ENCODE measurements at regions not wholly inside any gene's neighbourhood (a gene's known extent, or its start where the extent isn't known, plus 50 kb on each side); places are given as distances from the start of the nearest gene placed in this dataset.

GRCh38 chr9:38319496-38320173 lies 72.9 kb upstream of the ALDH1B1 start:
- DNase-seq = no peak
- peaks cover 16% of the 10 kb centered on the region for H3K27me3 ChIP-seq
- H3K9me3 ChIP-seq = no peaks in the 10 kb centered on the region
- H3K36me3 ChIP-seq = no peaks in the 10 kb centered on the region
- no peak overlapping the region for H3K4me3 ChIP-seq

GRCh38 chr9:38318759-38319495 lies 73.6 kb upstream of the ALDH1B1 start:
- no peak overlapping the region for H3K4me3 ChIP-seq
- H3K27me3 ChIP-seq = peaks cover 17% of the 10 kb centered on the region
- H3K9me3 ChIP-seq = no peaks in the 10 kb centered on the region
- no peaks in the 10 kb centered on the region for H3K36me3 ChIP-seq
- DNase-seq = no peak

- no peaks in the 10 kb centered on the region for H3K36me3 ChIP-seq
- peaks cover 6% of the 10 kb centered on the region for H3K27me3 ChIP-seq
Observed at GRCh38 chr9:38316166-38316780, 76.2 kb upstream of the ALDH1B1 start.

GRCh38 chr9:38315085-38315595 lies 77.4 kb upstream of the ALDH1B1 start:
- no peak for DNase-seq
- Histone ChIP-seq H3K27me3 (peaks cover 2% of the 10 kb centered on the region; the same call in 1 of the 2 replicates), H3K9me3 (no peaks in the 10 kb centered on the region), H3K36me3 (no peaks in the 10 kb centered on the region), H3K4me3 (no peak overlapping the region)

More at GRCh38 chr9:38316166-38316780, 76.2 kb upstream of the ALDH1B1 start:
- DNase-seq = no peak
- no peaks in the 10 kb centered on the region for H3K9me3 ChIP-seq
- no peak overlapping the region for H3K4me3 ChIP-seq

DNA sequence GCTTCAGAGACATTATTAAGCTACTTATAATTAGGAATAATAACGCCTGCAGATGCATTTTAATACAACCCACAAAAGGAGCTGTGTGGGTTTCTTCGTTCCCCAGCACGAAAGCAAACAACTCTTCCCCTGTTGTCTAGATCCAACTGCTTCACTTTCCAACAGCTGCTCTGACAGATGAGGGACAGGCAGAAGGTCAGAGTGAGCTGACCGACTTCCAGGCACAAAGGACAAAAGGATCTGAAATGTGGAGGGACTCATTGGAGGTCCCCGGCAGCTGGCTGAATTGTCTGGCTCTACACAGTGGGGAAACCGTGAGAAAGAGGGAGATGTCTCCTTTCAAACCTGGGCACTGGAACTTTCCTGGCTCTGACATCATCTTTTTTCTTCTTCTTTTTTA lies 79.1 kb upstream of the ALDH1B1 start:
- Histone ChIP-seq H3K27me3 (peaks cover 2% of the 10 kb centered on the region; the same call in 1 of the 2 replicates), H3K9me3 (no peaks in the 10 kb centered on the region)
- no peak for DNase-seq

DNA sequence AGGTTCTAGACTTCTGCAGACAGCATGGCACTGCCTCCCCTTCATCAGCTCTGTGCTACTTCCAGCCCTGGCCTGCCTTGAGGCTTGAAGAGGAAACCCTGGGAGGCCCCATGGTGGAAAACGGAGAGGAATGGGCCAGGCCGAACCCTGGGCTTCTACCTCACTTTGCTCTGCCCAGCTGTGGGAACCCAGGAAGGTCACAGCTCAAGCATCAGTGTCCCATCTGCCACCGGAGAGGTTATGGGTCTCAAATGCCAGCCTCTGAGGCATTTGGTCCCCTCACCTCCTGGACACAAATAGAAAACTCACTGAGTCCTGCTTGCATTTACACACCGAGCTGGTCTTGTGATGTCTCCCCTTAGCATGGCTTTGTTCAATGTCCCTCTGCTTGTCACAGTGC lies 80.1 kb upstream of the ALDH1B1 start:
- Histone ChIP-seq H3K9me3 (no peaks in the 10 kb centered on the region), H3K4me3 (no peak overlapping the region), H3K36me3 (no peaks in the 10 kb centered on the region), H3K27me3 (peaks cover 2% of the 10 kb centered on the region; the same call in 1 of the 2 replicates)
- DNase-seq = no peak

More for the DNA sequence above, 79.1 kb upstream of the ALDH1B1 start:
- Histone ChIP-seq H3K36me3 (no peaks in the 10 kb centered on the region), H3K4me3 (no peak overlapping the region)

GRCh38 chr9:38311382-38312270 lies 80.9 kb upstream of the ALDH1B1 start:
- H3K27me3 ChIP-seq = peaks cover 2% of the 10 kb centered on the region; the same call in 1 of the 2 replicates
- no peaks in the 10 kb centered on the region for H3K36me3 ChIP-seq
- no peak for DNase-seq
- no peaks in the 10 kb centered on the region for H3K9me3 ChIP-seq
- H3K4me3 ChIP-seq = no peak overlapping the region

DNA sequence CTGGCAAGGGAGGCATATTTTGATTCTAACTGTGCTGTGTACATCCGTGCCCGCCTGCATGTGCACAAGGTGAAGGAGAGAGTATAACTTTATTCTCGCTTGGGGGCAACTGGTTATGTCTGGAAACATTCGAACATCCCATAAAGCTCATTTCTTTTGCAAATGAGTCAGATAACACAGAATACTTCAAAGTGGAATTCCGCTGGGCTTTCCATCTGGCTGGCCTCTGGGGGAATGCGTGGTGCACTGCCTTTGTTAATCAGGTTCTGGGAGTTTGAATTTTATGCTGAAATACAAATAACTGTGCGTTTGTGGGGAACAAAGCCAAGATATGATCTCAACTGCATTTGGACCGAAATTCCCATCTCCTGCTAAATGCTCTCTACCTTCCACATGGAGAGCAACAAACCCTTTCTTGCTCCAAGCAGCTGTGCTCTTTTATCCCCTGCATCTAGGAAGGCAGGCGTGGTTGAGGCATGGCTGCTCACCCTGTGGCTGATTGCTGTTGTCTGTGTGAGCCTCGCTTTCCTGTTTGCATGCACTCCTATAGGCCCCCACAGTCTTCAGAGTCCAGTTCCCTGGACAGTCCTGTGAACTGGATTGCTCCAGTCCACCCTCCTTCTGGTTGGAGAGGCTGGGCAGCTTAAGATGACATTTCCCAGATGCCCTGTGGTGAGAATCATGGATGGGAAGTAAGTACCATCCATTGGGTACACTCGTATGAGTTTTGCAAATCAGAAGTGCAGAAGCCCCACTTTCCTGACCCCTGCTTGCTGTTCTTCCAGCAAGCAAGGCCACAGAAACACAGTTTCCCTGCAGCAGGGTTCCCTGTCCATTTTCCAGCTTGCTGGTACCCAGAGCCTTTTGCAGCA lies 82.9 kb upstream of the ALDH1B1 start:
- Histone ChIP-seq H3K9me3 (no peaks in the 10 kb centered on the region), H3K36me3 (no peaks in the 10 kb centered on the region), H3K4me3 (no peak overlapping the region), H3K27me3 (peaks cover 2% of the 10 kb centered on the region; the same call in 1 of the 2 replicates)
- peak; percentile 29 for DNase-seq

DNA sequence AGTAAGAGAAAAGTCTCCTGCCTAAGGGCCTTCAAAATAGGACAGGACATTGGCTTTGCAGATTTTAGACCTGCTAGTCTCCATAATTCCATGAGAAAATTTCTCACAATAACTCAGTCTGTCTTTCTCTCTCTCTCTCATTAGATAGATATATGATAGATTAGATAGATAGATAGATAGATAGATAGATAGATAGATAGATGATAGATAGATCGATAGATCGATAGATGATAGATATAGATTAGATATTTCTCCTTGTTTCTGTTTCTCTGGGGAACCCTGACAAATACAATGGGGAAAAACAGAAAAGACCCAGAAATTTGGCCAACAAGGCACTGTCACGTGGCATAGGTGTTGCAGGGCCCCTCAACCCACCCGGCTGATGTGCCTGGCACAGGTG lies 84.4 kb upstream of the ALDH1B1 start:
- Histone ChIP-seq H3K36me3 (no peaks in the 10 kb centered on the region), H3K27me3 (no peaks in the 10 kb centered on the region), H3K4me3 (no peak overlapping the region), H3K9me3 (no peaks in the 10 kb centered on the region)
- DNase-seq = no peak

- no peaks in the 10 kb centered on the region for H3K9me3 ChIP-seq
- no peaks in the 10 kb centered on the region for H3K36me3 ChIP-seq
- no peak for DNase-seq
- no peak overlapping the region for H3K4me3 ChIP-seq
- no peaks in the 10 kb centered on the region for H3K27me3 ChIP-seq
Observed at GRCh38 chr9:38306899-38307298, 85.6 kb upstream of the ALDH1B1 start.

DNA sequence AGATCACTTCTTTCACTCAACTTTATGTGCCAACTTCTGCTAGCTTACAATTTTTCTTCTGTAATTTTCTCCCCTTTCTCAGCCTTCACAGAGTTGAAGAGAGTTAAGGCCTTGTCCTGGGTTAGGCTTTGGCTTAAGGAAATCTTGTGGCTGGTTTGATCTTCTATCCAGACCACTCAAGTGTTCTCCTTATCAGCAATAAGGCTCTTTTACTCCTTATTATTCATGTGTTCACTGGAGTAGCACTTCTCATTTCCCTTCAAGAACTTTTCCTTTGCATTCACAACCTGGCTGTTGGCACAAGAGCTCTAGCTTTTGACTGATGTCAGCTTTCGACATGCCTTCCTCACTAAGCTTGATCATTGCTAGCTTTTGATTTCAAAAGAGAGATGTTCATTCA lies 86.9 kb upstream of the ALDH1B1 start:
- Histone ChIP-seq H3K36me3 (no peaks in the 10 kb centered on the region), H3K9me3 (no peaks in the 10 kb centered on the region), H3K27me3 (no peaks in the 10 kb centered on the region), H3K4me3 (no peak overlapping the region)
- DNase-seq = no peak

- Histone ChIP-seq H3K4me3 (no peak overlapping the region), H3K36me3 (no peaks in the 10 kb centered on the region), H3K27me3 (no peaks in the 10 kb centered on the region), H3K9me3 (no peaks in the 10 kb centered on the region)
- no peak for DNase-seq
Observed at GRCh38 chr9:38301376-38302106, 91.0 kb upstream of the ALDH1B1 start.

DNA sequence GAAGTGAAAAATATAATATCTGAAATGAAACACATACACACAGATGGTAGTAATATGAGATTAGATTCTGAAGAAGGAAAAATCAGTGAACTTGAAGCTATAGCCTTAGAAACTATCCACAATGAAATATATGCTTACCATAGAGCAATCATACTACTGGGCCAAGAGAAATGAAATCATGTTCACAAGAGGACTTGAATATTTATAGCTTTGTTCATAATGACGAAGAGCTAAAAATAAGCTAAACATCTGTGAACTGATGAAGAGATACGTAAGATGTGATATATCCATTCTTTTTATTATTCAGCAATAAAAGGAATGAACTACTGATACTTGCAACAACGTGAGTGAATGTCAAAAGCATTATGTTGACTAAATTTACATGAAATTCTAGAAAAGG lies 92.6 kb upstream of the ALDH1B1 start:
- DNase-seq = no peak

DNA sequence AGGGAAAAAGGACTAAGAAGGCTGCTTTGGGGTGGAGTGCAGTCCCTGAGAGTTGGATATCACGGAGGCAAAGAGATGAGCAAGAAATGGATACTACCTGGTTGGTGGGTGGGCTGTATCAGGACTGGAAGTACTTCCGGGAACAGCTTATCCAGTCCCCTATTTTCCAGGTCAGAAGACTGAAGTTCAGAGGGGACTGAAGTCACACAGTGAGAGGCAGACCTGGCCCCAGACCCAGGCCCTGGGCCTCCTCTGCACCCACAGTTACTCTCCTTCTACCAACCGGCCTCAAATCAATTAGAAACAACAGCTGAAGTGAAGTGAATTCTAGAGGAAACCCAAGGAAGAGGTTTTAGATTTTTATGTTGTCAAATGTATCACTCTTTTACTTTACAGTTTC lies 93.6 kb upstream of the ALDH1B1 start:
- no peaks in the 10 kb centered on the region for H3K36me3 ChIP-seq
- H3K27me3 ChIP-seq = no peaks in the 10 kb centered on the region
- H3K4me3 ChIP-seq = no peak overlapping the region
- no peak for DNase-seq
- no peaks in the 10 kb centered on the region for H3K9me3 ChIP-seq

More for the DNA sequence above, 92.6 kb upstream of the ALDH1B1 start:
- no peaks in the 10 kb centered on the region for H3K27me3 ChIP-seq
- no peaks in the 10 kb centered on the region for H3K36me3 ChIP-seq
- no peak overlapping the region for H3K4me3 ChIP-seq
- no peaks in the 10 kb centered on the region for H3K9me3 ChIP-seq

GRCh38 chr9:38298503-38298902 lies 94.0 kb upstream of the ALDH1B1 start:
- no peak overlapping the region for H3K4me3 ChIP-seq
- no peaks in the 10 kb centered on the region for H3K36me3 ChIP-seq
- H3K27me3 ChIP-seq = no peaks in the 10 kb centered on the region
- no peak for DNase-seq
- H3K9me3 ChIP-seq = no peaks in the 10 kb centered on the region

Data from MG63 (cell line).